ENCODE measurements at regions not wholly inside any gene's neighbourhood (a gene's known extent, or its start where the extent isn't known, plus 50 kb on each side); places are given as distances from the start of the nearest gene placed in this dataset.

GRCh38 chr14:81729622-81730021 is 196.0 kb upstream of the SEL1L start:
- no peak overlapping the region for H3K4me3 ChIP-seq (ENCODE audit: low read depth, poor library complexity, severe bottlenecking)
- DNase-seq (ENCODE audit: low spot score in 2 of 2), result no peak
- no peak for TF ChIP-seq POLR2A (IDR thresholded peaks at IDR 0.05)
- intact Hi-C loops (cut with DNase I; ENCODE audit: low total_unique reads), result no loop called here
- 89% methylated on average over 3 of the region's 3 CpGs for WGBS, 2 donors

- intact Hi-C loops (cut with DNase I; ENCODE audit: low total_unique reads), result no loop called here
Measured at GRCh38 chr14:81737938-81738337, 204.3 kb upstream of the SEL1L start.

GRCh38 chr14:81738946-81739659 is 205.4 kb upstream of the SEL1L start:
- TF ChIP-seq CTCF (IDR thresholded peaks at IDR 0.05) (no peak), POLR2A (IDR thresholded peaks at IDR 0.05) (no peak)
- no peak overlapping the region for H3K4me3 ChIP-seq (ENCODE audit: low read depth, poor library complexity, severe bottlenecking)
- DNase-seq (ENCODE audit: low spot score in 2 of 2), result no peak
- intact Hi-C loops (cut with DNase I; ENCODE audit: low total_unique reads), result no loop called here
- 72 to 78% methylated on average over 4 of the region's 4 CpGs for WGBS, 2 donors

More at GRCh38 chr14:81737938-81738337, 204.3 kb upstream of the SEL1L start:
- no peak overlapping the region for H3K4me3 ChIP-seq (ENCODE audit: low read depth, poor library complexity, severe bottlenecking)
- 70 to 71% methylated on average over 2 of the region's 2 CpGs for WGBS, 2 donors
- TF ChIP-seq POLR2A (IDR thresholded peaks at IDR 0.05), result no peak
- TF ChIP-seq CTCF (IDR thresholded peaks at IDR 0.05), result no peak
- no peak for DNase-seq (ENCODE audit: low spot score in 2 of 2)

- 72 to 77% methylated on average over 1 of the region's 1 CpG for WGBS, 2 donors
Measured at GRCh38 chr14:81743605-81744004, 210.0 kb upstream of the SEL1L start.

GRCh38 chr14:81751198-81751597 is 217.5 kb upstream of the SEL1L start:
- TF ChIP-seq CTCF (IDR thresholded peaks at IDR 0.05) (no peak), POLR2A (IDR thresholded peaks at IDR 0.05) (no peak)
- intact Hi-C loops (cut with DNase I; ENCODE audit: low total_unique reads), result no loop called here
- H3K4me3 ChIP-seq (ENCODE audit: low read depth, poor library complexity, severe bottlenecking), result no peak overlapping the region
- DNase-seq (ENCODE audit: low spot score in 2 of 2), result no peak
- 84 to 94% methylated on average over 2 of the region's 2 CpGs for WGBS, 2 donors

More at GRCh38 chr14:81743605-81744004, 210.0 kb upstream of the SEL1L start:
- H3K4me3 ChIP-seq (ENCODE audit: low read depth, poor library complexity, severe bottlenecking), result no peak overlapping the region
- DNase-seq (ENCODE audit: low spot score in 2 of 2), result no peak
- intact Hi-C loops (cut with DNase I; ENCODE audit: low total_unique reads), result no loop called here
- TF ChIP-seq POLR2A (IDR thresholded peaks at IDR 0.05) (no peak), CTCF (IDR thresholded peaks at IDR 0.05) (no peak)

- no peak overlapping the region for H3K4me3 ChIP-seq (ENCODE audit: low read depth, poor library complexity, severe bottlenecking)
- no peak for TF ChIP-seq CTCF (IDR thresholded peaks at IDR 0.05)
- no peak for TF ChIP-seq POLR2A (IDR thresholded peaks at IDR 0.05)
- intact Hi-C loops (cut with DNase I; ENCODE audit: low total_unique reads), result no loop called here
- no peak for DNase-seq (ENCODE audit: low spot score in 2 of 2)
- WGBS, 2 donors, result 80 to 89% methylated on average over 2 of the region's 2 CpGs
Measured at GRCh38 chr14:81759541-81759940, 225.9 kb upstream of the SEL1L start.
